Epidermal melanocyte (primary cell): ENCODE measurements at regions not wholly inside any gene's neighbourhood (a gene's known extent, or its start where the extent isn't known, plus 50 kb on each side); places are given as distances from the start of the nearest gene placed in this dataset.
A peak's percentile ranks its signal among the peaks of the same experiment; 100 is the strongest.

Experiments used
- DNase-seq: peaks from one replicate; pipeline ENCODE4 v3.0.0; 2011; ENCODE audit warnings: low spot score; ENCODE audit not compliant: insufficient read length

DNA sequence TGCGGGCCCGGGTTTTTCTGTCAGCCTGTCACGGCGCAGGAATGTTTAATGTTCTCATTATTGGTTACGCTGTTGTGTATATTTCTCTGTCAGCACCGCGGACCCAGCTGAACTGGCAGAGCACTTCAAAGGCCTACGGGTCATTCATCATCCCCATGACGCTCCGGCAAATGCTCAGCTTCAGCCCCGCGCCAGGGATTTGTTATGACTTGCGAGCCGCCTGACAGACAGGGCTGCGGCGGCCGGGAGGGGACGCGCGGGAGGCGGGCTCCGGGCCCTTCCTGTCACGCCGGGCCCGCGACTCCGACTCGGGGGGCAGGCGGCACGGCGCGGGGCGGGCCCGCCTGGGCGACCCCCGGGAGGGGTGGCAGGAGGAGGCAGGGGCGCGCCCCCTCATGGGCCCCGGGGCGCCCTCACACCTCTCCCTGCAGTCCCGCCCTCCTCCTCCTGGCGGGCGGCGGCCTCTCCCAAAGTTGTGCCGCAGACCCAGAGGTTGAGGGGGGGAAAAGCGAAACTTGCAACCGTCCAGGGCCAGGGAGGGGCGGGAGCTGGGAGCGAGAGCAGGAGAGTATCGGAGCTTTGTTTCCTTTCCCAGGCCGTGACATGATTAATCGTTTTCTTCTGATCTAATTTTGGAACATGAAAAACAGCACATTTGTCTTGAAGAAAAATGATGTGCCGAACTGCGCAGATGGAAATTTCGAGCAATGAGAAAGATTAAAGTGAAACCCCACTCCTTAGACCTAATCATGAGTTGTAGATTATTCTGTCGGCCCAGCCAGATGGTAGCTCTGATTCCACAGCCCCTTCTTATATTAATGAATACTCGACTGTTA, 59.3 kb upstream of the COMTD1 start:
- peak; percentile 58 for DNase-seq

DNA sequence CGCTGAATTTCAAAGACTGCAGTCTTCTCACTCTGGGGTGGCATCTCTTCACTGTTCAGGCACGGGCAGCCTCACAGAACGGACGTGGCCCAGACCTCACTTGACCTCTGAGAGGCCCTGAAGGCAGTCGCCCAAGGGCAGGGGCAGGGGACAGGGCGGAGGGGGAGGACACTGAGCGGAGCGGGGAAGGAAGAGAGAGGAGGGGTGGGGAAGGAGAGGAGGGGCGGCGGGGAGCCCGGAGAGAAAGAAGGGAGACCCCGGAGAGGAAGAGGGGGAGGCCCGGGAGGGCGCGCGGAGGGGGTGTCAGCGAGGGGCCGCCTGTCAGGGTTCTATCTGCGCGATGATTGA, 58.7 kb upstream of the COMTD1 start:
- DNase-seq: no peak

DNA sequence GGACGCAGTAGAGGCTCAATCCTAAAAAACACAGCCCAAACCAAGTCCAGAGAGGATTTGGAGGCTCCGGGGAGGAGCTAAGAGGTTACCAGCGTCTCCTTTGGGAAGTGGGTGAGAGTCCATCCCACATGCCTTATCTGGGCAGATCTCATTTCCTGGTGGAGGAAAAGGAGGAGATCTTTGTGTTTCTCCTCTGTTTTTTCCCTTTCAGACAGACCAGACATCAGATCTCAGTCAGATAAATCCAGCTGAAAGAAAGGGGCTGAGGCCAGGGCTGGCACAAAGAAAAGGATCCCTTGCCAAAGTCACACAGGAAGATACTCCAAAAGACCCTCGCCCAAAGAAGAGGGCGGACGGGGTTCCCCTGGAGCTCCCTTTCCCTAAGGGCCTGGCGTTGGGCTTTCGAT, 58.3 kb upstream of the COMTD1 start:
- DNase-seq: no peak

DNA sequence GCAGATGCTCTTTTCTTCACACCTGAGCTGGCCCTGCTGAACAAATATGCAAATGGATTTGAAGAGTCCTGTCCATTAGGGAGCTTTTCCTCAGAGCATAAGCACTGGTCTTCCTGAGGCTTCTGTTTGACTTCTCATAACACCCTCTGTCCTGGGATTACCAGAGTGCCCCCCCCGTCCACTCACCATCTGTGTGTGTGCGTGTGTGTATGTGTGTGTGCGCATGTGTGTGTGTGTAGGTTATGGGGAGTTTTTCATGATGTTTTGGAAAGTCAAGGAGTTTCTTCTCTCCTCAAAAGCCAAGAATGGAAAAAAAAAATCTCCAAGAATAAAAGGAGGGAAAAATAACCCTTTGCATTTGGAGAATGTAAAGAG, 57.7 kb upstream of the COMTD1 start:
- DNase-seq: no peak

DNA sequence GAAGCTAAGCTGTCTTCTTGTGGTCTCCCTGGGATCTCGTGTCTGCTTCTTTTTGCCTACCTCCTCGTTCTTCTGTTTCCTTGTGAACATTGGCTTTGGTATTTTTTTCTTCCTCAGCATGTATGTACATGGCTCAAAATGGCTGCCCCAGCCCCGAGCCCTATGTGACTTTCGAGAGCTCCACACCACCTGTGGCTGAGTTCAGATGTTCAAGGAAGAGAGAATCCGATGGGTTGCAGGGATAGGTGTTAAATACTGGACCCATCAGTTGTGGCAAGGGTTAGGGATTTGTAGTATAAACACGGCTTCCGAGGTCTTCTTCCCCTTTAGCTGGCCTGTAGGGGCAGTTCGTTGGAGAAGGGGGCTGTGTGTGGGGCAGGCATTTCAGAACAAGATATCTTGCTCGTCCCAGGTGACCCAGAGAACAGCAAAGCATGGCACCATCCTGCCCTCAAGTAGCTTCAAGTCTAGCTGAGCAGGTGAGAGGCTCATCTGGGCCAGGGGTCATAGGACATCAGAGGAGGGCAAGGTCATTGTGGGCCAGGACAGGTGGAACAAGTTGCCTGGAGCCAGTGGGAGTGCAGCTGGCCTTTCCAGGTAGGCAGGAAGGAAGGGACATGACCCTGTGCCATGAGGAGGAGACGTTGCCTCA, 57.2 kb upstream of the COMTD1 start:
- no peak for DNase-seq

DNA sequence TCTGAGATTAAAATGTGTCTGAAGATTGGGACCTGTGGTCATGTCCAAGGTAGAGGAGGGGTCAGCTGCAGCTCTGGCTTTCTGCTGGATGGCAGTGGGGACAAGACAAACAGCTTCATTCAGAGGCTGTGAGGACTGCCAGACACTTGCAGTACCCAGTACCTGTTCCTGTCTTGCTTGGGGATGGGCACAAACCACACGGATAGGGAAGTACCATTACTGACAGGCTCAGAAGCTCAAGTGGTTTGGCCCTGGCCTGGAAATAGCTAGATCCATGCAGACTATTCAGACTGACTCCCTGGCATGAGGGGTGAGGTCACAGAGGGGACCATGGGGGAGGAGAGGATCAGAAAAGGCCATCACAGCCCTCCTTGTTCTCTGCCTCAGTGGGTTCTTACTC, 56.0 kb upstream of the COMTD1 start:
- no peak for DNase-seq

DNA sequence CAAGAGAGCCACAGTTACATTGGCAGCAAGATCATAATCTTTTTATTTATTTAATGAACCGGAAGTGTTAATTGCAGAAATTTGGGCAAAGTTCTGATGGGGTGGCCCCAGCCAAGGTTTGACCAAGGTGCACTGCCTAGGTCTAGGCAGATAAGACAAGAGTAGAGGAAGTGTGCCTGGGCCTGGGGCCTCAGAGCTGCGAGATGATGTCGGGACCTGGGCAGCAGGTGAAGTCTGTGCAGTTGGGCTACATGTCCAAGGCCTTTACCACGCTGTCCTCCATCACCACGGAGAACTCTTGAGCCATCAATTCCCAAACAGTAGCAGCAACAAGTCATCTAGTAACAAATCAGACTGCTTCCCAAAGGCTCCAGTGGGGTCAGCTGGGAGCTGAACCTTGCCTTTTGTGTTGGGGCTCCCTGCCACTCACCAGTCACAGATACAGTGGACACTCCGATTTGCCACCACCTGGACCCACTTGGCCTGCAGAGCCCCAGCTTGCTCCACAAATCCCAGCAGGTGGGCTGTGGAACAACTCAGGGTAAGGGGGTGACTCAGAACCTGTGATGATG, 52.5 kb upstream of the COMTD1 start:
- no peak for DNase-seq

DNA sequence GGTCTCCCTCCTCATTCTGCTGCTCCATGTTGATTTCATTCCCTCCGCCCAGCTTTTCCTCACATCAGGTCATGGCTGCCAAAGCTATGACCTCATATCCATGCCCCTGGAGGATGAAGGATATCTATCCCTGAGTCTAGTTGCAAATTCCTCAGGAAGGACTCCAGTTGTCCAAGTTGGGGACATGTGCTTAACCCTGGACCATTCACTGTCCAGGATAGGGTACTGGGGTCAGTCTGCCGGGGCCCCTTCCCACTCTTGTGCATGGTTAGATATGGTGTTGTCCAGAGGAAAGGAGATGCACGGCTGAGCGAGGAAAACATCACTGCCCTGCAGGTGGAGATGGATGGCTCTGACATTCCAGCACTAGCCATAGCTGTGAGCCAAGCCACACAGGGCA, 51.9 kb upstream of the COMTD1 start:
- DNase-seq: no peak

DNA sequence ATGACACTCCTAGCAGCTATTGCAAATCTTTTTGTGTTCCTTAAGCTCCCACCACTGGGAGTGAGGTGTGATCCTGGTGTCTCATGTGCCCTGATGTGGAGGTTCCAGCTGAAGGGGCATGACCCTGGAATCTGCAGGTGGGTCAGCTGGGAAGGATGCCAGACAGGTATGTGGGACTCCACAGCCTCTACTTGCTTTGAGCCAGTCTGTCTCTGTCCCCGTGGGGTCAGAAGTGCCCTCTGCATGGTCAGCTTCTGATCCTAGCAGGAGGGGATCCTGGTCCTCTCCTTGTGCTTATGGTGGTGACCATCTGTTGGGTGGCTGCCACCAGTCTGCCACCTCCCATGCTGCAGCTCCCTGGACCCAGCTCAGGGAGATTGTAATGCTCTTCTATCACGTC, 51.1 kb upstream of the COMTD1 start:
- DNase-seq: no peak
